Endothelial cell of umbilical vein (primary cell): ENCODE measurements at regions not wholly inside any gene's neighbourhood (a gene's known extent, or its start where the extent isn't known, plus 50 kb on each side); places are given as distances from the start of the nearest gene placed in this dataset.

Experiments
- BruUV-seq: library from RNA; stranded (reverse); fragments of 400-500 nt; replicated peaks from 2 replicates; lab custom pipeline; 2021; lab: Mats Ljungman, UMichigan
- CTCF ChIA-PET: fragments of 300-600, 350-600 bp; sonication (Branson Sonifier 250); formaldehyde crosslinking; loops from one replicate; lab custom pipeline; 2021; ENCODE audit warnings: antibody characterized with exemption, inconsistent platforms; lab: Charles Lee
- POLR2A ChIA-PET: fragments of 300-600, 350-600 bp; sonication (Branson Sonifier 250); formaldehyde crosslinking; loops from one replicate; lab custom pipeline; 2021; ENCODE audit warnings: antibody characterized with exemption, inconsistent platforms; lab: Charles Lee
- DNase-seq: peaks from one replicate; pipeline ENCODE4 v3.0.0-alpha.2; 2011; ENCODE audit warnings: low read depth, low spot score
- FAIRE-seq: peaks from 2 replicates; lab custom pipeline; 2011; peaks lifted over from hg19 to GRCh38; lab: Jason Lieb, UNC
- H2AFZ ChIP-seq: 2 replicates; pipeline ENCODE4 v1.6.0; 2012; ENCODE audit warnings: low read depth, low read length, control low read depth, inconsistent platforms
- H3K27ac ChIP-seq: 2 replicates; pipeline ENCODE4 v1.5.1; 2011; ENCODE audit warnings: low read depth, mild to moderate bottlenecking, control low read depth, low read length, moderate library complexity; ENCODE audit not compliant: insufficient read depth
- H3K27me3 ChIP-seq, 2 experiments: 2 replicates each; pipeline versions ENCODE4 v1.6.0 to v1.6.1; 2011; ENCODE audit warnings: low read length in 2 of 2, mixed read lengths in 1 of 2; ENCODE audit not compliant: control insufficient read depth in 2 of 2, insufficient read depth in 2 of 2
- H3K36me3 ChIP-seq, 2 experiments: 2 replicates in 1 of 2; 3 replicates in 1 of 2; pipeline ENCODE4 v1.5.1; 2011; ENCODE audit warnings: low read length in 2 of 2, mild to moderate bottlenecking in 1 of 2, moderate library complexity in 1 of 2; ENCODE audit not compliant: control insufficient read depth in 2 of 2, insufficient read depth in 2 of 2; ENCODE audit errors: extremely low read depth in 1 of 2
- H3K4me1 ChIP-seq: 3 replicates; pipeline ENCODE4 v1.5.1; 2011; ENCODE audit warnings: mild to moderate bottlenecking, low read length; ENCODE audit not compliant: control insufficient read depth, insufficient read depth; ENCODE audit errors: extremely low read depth
- H3K4me2 ChIP-seq: 2 replicates; pipeline ENCODE4 v1.6.1; 2011; ENCODE audit warnings: low read length, control low read depth, mixed read lengths; ENCODE audit not compliant: insufficient read depth
- H3K4me3 ChIP-seq, 3 experiments: fragments of 200-600 bp in 1 of 3; sonication (generic), shearing (Covaris generic) in 1 of 3; replicated peaks in 1 of 3; 2 replicates each; pipeline ENCODE4 v1.5.1; 2011 to 2016; ENCODE audit warnings: control low read depth in 3 of 3, low read length in 3 of 3, mild to moderate bottlenecking in 2 of 3, inconsistent platforms in 1 of 3, low read depth in 1 of 3, moderate library complexity in 1 of 3; ENCODE audit not compliant: insufficient read depth in 1 of 3
- H3K79me2 ChIP-seq: 2 replicates; pipeline ENCODE4 v1.6.0; 2012; ENCODE audit warnings: low read length, inconsistent platforms; ENCODE audit not compliant: control insufficient read depth, insufficient read depth
- H3K9ac ChIP-seq: replicated peaks from 2 replicates; pipeline ENCODE3; 2011; ENCODE audit warnings: low read length, control low read depth; ENCODE audit not compliant: insufficient read depth; ENCODE audit errors: extremely low read depth
- H3K9me1 ChIP-seq: replicated peaks from 3 replicates; pipeline ENCODE4 v1.6.0; 2011; ENCODE audit warnings: mild to moderate bottlenecking, low read length; ENCODE audit not compliant: control insufficient read depth, insufficient read depth; ENCODE audit errors: extremely low read depth
- H3K9me3 ChIP-seq: replicated peaks from 2 replicates; pipeline ENCODE4 v1.5.1; 2012; ENCODE audit warnings: low read length, inconsistent platforms; ENCODE audit not compliant: control insufficient read depth, insufficient read depth
- H4K20me1 ChIP-seq: replicated peaks from 2 replicates; pipeline ENCODE3; 2011; ENCODE audit warnings: mild to moderate bottlenecking, low read length; ENCODE audit not compliant: control insufficient read depth, insufficient read depth; ENCODE audit errors: extremely low read depth
- CTCF ChIP-seq, 2 donors: IDR thresholded peaks; 1 replicate in 1 of 2; 2 replicates in 1 of 2; pipeline ENCODE4 v1.5.1; 2011; ENCODE audit warnings: low read length in 2 of 2, mild to moderate bottlenecking in 2 of 2, moderate library complexity in 2 of 2, control low read depth in 1 of 2, inconsistent platforms in 1 of 2, low read depth in 1 of 2; ENCODE audit not compliant: insufficient read depth in 1 of 2; ENCODE audit errors: extremely low read depth in 1 of 2
- EZH2 ChIP-seq: IDR thresholded peaks from 2 replicates; pipeline ENCODE4 v1.6.1; 2012; ENCODE audit warnings: borderline replicate concordance, low read depth, mild to moderate bottlenecking, moderate library complexity, low read length, inconsistent platforms; ENCODE audit not compliant: severe bottlenecking
- FOS ChIP-seq: IDR thresholded peaks from 2 replicates; pipeline ENCODE4 v1.6.1; 2011; ENCODE audit warnings: mild to moderate bottlenecking, low read length, moderate library complexity, borderline replicate concordance; ENCODE audit not compliant: insufficient read depth
- GATA2 ChIP-seq: IDR thresholded peaks from 2 replicates; pipeline ENCODE4 v1.7.0; 2011; ENCODE audit warnings: low read depth, mild to moderate bottlenecking, moderate library complexity, mixed read lengths, low read length; ENCODE audit not compliant: insufficient read length, insufficient read depth
- JUN ChIP-seq: IDR thresholded peaks from 2 replicates; pipeline ENCODE4 v1.6.1; 2011; ENCODE audit warnings: borderline replicate concordance, low read depth; ENCODE audit not compliant: insufficient read length, insufficient read depth
- MAX ChIP-seq: IDR thresholded peaks from 2 replicates; pipeline ENCODE4 v1.6.1; 2011; ENCODE audit not compliant: insufficient read depth, insufficient read length
- MYC ChIP-seq: IDR thresholded peaks from one replicate; pipeline ENCODE4 v1.6.1; 2011; ENCODE audit warnings: mild to moderate bottlenecking, low read depth, low read length
- POLR2A ChIP-seq: IDR thresholded peaks from 2 replicates; pipeline ENCODE4 v1.6.1; 2012; ENCODE audit warnings: low read depth, mild to moderate bottlenecking, control low read depth, low read length
- POLR2AphosphoS5 ChIP-seq: IDR thresholded peaks from 2 replicates; pipeline ENCODE4 v1.6.1; 2012; ENCODE audit warnings: low read depth, mild to moderate bottlenecking, control low read depth, low read length, moderate library complexity; ENCODE audit not compliant: insufficient read depth
- dilution Hi-C: fragments of 300-500 bp; cut with MboI; formaldehyde crosslinking; loops from one replicate; pipeline ENCODE4 v1.15.0; 2019; ENCODE audit warnings: low sequenced_read_pairs; ENCODE audit not compliant: extremely low pct_ligation_motif_present
- intact Hi-C: fragments of 100-400 bp; cut with micrococcal nuclease; formaldehyde crosslinking; loops from one replicate; pipeline ENCODE4 v1.10.0; 2022

GRCh38 chr6:156017838-156018237 lies 562.2 kb upstream of the NOX3 start:
- H3K79me2 ChIP-seq = no peaks in the 10 kb centered on the region
- BruUV-seq = no TSS peak
- dilution Hi-C loops = no loop called here
- H3K9me1 ChIP-seq = no peaks in the 10 kb centered on the region
- ChIA-PET CTCF (no interaction called here), POLR2A (no interaction called here)
- H3K36me3 ChIP-seq = no peaks in the 10 kb centered on the region
- no peak overlapping the region for H3K27ac ChIP-seq
- no peaks in the 10 kb centered on the region for H4K20me1 ChIP-seq
- H2AFZ ChIP-seq = no peak overlapping the region
- no peak overlapping the region for H3K4me2 ChIP-seq
- H3K4me3 ChIP-seq = no peak overlapping the region
- no peaks in the 10 kb centered on the region for H3K27me3 ChIP-seq
- no peak overlapping the region for H3K9ac ChIP-seq
- DNase-seq (no peak), FAIRE-seq (no peak)
- H3K4me1 ChIP-seq = no peaks in the 10 kb centered on the region
- H3K9me3 ChIP-seq = no peaks in the 10 kb centered on the region
- TF ChIP-seq MYC = no peak
- no peak for TF ChIP-seq POLR2A
- no peak for TF ChIP-seq EZH2
- TF ChIP-seq MAX = no peak
- TF ChIP-seq GATA2 = no peak
- no peak for TF ChIP-seq JUN
- no peak for TF ChIP-seq CTCF (IDR thresholded peaks at IDR 0.05; ENCODE audit: extremely low read depth in 1 of 2, insufficient read depth in 1 of 2, low read depth in 1 of 2, low read length in 2 of 2)
- TF ChIP-seq POLR2AphosphoS5 = no peak
- TF ChIP-seq FOS = no peak
- intact Hi-C loops = no loop called here
